Fibroblast of lung (primary cell): ENCODE measurements at regions not wholly inside any gene's neighbourhood (a gene's known extent, or its start where the extent isn't known, plus 50 kb on each side); places are given as distances from the start of the nearest gene placed in this dataset.

Source experiments
- DNase-seq, 2 donors: peaks; one replicate each; pipeline versions ENCODE4 v3.0.0 to v3.0.0-alpha.2; 2010; ENCODE audit warnings: low read depth in 2 of 2
- H2AFZ ChIP-seq: 2 replicates; pipeline ENCODE4 v1.5.1; 2012; ENCODE audit warnings: low read length, control low read depth, inconsistent platforms
- H3K27ac ChIP-seq: 2 replicates; pipeline ENCODE4 v1.5.1; 2011; ENCODE audit warnings: low read length, control low read depth; ENCODE audit not compliant: insufficient read depth
- H3K27me3 ChIP-seq: 2 replicates; pipeline ENCODE4 v1.5.1; 2011; ENCODE audit warnings: mild to moderate bottlenecking, low read length; ENCODE audit not compliant: control insufficient read depth, insufficient read depth
- H3K36me3 ChIP-seq: 2 replicates; pipeline ENCODE4 v1.5.1; 2011; ENCODE audit warnings: low read length; ENCODE audit not compliant: control insufficient read depth, insufficient read depth
- H3K4me1 ChIP-seq: 2 replicates; pipeline ENCODE4 v1.5.1; 2011; ENCODE audit warnings: low read length; ENCODE audit not compliant: control insufficient read depth, insufficient read depth; ENCODE audit errors: extremely low read depth
- H3K4me2 ChIP-seq: 2 replicates; pipeline ENCODE4 v1.5.1; 2011; ENCODE audit warnings: low read length, control low read depth; ENCODE audit not compliant: insufficient read depth; ENCODE audit errors: extremely low read depth
- H3K4me3 ChIP-seq, 4 experiments: fragments of 200-600 bp in 1 of 4; sonication (generic) in 1 of 4; replicated peaks in 1 of 4; 2 replicates each; pipeline ENCODE4 v1.5.1; 2011 to 2016; ENCODE audit warnings: low read length in 4 of 4, low read depth in 3 of 4, mild to moderate bottlenecking in 3 of 4, control low read depth in 2 of 4, inconsistent platforms in 1 of 4, mixed read lengths in 1 of 4; ENCODE audit not compliant: insufficient read depth in 1 of 4; ENCODE audit errors: control extremely low read depth in 1 of 4
- H3K79me2 ChIP-seq: 2 replicates; pipeline ENCODE4 v1.5.1; 2012; ENCODE audit warnings: mild to moderate bottlenecking, low read length, inconsistent platforms; ENCODE audit not compliant: control insufficient read depth, insufficient read depth
- H3K9ac ChIP-seq: 2 replicates; pipeline ENCODE4 v1.5.1; 2011; ENCODE audit warnings: mild to moderate bottlenecking, low read length, control low read depth; ENCODE audit not compliant: insufficient read depth
- H3K9me3 ChIP-seq: 2 replicates; pipeline ENCODE4 v1.5.1; 2012; ENCODE audit warnings: low read depth, low read length; ENCODE audit not compliant: control insufficient read depth, insufficient read depth
- H4K20me1 ChIP-seq: 2 replicates; pipeline ENCODE4 v1.5.1; 2011; ENCODE audit warnings: low read length; ENCODE audit not compliant: control insufficient read depth, insufficient read depth; ENCODE audit errors: extremely low read depth
- EZH2 ChIP-seq: IDR thresholded peaks from 2 replicates; pipeline ENCODE4 v1.5.1; 2012; ENCODE audit warnings: low read length, control low read depth, mild to moderate bottlenecking; ENCODE audit errors: missing control alignments
- TF ChIP-seq, protein P1 (sequence below), 2 donors: IDR thresholded peaks in 1 of 2; conservative IDR thresholded peaks in 1 of 2; 1 replicate in 1 of 2; 2 replicates in 1 of 2; pipeline ENCODE4 v1.5.1; 2011 to 2012; ENCODE audit warnings: low read length in 2 of 2, control low read depth in 1 of 2, inconsistent platforms in 1 of 2, low read depth in 1 of 2, mild to moderate bottlenecking in 1 of 2

DNA sequence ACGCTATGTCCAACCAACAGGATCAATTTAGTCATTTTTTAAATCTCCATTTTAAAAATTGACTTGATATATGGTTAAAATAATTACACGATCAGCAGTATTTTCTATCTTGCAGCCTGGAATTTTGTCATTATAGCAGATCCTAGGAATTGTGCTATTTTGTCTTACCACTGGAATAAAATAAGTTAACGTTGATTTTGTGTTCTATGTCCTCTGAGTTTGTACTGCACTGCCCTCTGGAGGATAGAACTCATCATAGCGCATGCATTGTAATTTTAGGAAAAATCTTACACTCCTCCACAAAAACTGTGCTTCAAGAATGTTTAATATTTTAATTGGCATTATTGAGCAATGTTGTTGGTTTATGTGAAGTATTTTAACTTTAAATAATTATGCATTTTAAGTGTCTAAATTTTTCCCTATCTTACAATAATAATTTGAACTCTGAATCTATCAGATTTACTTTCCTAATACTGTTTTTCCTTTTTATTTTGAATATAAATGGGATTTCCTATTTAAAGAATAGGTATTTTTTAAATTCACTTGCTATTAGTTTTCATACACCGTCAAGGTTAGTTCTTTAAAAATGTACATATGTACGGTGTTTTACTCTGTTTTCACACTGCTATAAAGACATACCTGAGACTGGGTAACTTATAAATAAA lies 220.1 kb downstream of the PPP1R3A start:
- H4K20me1 ChIP-seq, result no peaks in the 10 kb centered on the region
- no peaks in the 10 kb centered on the region for H3K79me2 ChIP-seq
- H3K9ac ChIP-seq, result no peak overlapping the region
- H3K9me3 ChIP-seq, result no peaks in the 10 kb centered on the region
- no peaks in the 10 kb centered on the region for H3K4me1 ChIP-seq
- no peak overlapping the region for H3K4me3 ChIP-seq
- no peak overlapping the region for H3K27ac ChIP-seq
- H2AFZ ChIP-seq, result no peak overlapping the region
- DNase-seq, result peak; percentile 12 to 55
- no peak for TF ChIP-seq EZH2
- TF ChIP-seq, protein P1, sequence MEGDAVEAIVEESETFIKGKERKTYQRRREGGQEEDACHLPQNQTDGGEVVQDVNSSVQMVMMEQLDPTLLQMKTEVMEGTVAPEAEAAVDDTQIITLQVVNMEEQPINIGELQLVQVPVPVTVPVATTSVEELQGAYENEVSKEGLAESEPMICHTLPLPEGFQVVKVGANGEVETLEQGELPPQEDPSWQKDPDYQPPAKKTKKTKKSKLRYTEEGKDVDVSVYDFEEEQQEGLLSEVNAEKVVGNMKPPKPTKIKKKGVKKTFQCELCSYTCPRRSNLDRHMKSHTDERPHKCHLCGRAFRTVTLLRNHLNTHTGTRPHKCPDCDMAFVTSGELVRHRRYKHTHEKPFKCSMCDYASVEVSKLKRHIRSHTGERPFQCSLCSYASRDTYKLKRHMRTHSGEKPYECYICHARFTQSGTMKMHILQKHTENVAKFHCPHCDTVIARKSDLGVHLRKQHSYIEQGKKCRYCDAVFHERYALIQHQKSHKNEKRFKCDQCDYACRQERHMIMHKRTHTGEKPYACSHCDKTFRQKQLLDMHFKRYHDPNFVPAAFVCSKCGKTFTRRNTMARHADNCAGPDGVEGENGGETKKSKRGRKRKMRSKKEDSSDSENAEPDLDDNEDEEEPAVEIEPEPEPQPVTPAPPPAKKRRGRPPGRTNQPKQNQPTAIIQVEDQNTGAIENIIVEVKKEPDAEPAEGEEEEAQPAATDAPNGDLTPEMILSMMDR (conservative IDR thresholded peaks at IDR 0.05 in 1 of 2, IDR thresholded peaks at IDR 0.05 in 1 of 2; ENCODE audit: low read depth in 1 of 2, low read length in 2 of 2), result peak; percentile 70 to 83
- no peaks in the 10 kb centered on the region for H3K27me3 ChIP-seq
- no peak overlapping the region for H3K4me2 ChIP-seq
- H3K36me3 ChIP-seq, result no peaks in the 10 kb centered on the region

DNA sequence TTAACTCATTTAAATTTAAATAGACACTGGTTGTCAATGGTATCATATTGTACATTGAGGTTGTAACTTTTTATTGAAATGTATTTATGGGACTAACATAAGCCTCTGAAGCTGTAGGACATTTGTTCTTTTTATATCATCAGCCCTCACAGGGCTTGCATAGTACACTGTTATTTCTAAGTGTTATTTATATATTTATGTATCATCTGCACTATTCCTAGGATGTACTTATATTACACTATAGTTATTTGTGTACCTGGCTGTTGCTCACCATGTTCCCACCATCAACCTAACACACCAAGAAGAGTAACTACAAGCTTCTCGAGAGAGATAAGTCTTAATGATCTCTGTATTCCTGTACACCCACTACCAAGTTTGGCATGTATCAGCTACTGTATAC lies 224.7 kb downstream of the PPP1R3A start:
- Histone ChIP-seq H3K4me3 (no peak overlapping the region), H2AFZ (no peak overlapping the region), H3K79me2 (no peaks in the 10 kb centered on the region), H3K4me1 (no peaks in the 10 kb centered on the region), H3K9me3 (no peaks in the 10 kb centered on the region), H4K20me1 (no peaks in the 10 kb centered on the region), H3K27me3 (no peaks in the 10 kb centered on the region), H3K36me3 (no peaks in the 10 kb centered on the region), H3K4me2 (no peak overlapping the region), H3K27ac (no peak overlapping the region), H3K9ac (no peak overlapping the region)
- no peak for TF ChIP-seq EZH2
- TF ChIP-seq, protein P1 (conservative IDR thresholded peaks at IDR 0.05 in 1 of 2, IDR thresholded peaks at IDR 0.05 in 1 of 2; ENCODE audit: low read depth in 1 of 2, low read length in 2 of 2), result no peak
- DNase-seq, result no peak

DNA sequence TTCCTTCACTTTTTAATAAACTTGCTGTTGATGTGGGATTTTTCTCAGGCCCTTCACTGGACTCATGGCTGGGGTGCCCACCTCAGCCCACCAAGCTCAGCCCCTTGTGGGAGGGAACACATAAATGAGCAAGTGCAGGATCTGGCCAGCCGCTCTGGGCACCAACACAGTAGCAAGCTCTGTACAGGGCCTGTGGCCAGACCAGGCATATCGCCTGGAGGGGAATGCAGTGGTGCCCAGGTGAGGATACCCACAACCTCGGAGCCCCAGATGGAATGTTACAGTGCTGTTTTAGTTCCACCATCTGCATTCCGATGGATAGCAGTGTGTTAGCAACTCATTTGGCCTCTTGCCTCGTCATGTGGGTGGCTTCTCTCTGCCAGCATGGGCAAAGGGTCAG lies 234.6 kb downstream of the PPP1R3A start:
- Histone ChIP-seq H4K20me1 (no peaks in the 10 kb centered on the region), H3K4me3 (no peak overlapping the region), H3K4me2 (no peak overlapping the region), H3K79me2 (no peaks in the 10 kb centered on the region), H3K9ac (no peak overlapping the region), H3K36me3 (no peaks in the 10 kb centered on the region), H3K9me3 (no peaks in the 10 kb centered on the region), H3K27ac (no peak overlapping the region), H3K4me1 (no peaks in the 10 kb centered on the region), H2AFZ (no peak overlapping the region), H3K27me3 (no peaks in the 10 kb centered on the region)
- DNase-seq, result no peak
- TF ChIP-seq, protein P1 (conservative IDR thresholded peaks at IDR 0.05 in 1 of 2, IDR thresholded peaks at IDR 0.05 in 1 of 2; ENCODE audit: low read depth in 1 of 2, low read length in 2 of 2), result no peak
- TF ChIP-seq EZH2, result no peak
